ENCODE measurements at regions not wholly inside any gene's neighbourhood (a gene's known extent, or its start where the extent isn't known, plus 50 kb on each side); places are given as distances from the start of the nearest gene placed in this dataset.
"Not testable (repeated sequence)": the region's sequence is repeated elsewhere in the genome, so short reads cannot be mapped to it uniquely, and the experiment has no call there.

DNA sequence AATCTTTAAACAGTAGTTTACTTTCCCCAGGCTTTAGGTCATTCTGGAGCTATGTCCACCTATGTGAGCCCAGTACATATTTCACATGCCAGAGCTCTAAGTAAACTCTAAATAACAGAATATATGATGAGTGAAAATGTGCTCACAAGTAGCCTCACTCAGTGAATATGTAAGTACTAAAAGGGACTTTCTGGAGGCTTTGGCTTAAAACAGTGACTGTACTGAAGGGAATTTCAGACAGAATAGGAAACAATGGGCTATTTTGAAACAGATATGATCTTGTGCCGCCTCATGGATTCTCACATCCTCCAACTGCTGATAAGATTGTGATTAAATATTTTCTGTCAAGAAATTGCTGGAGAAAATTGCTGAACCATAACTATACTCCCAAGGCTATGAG, 747.9 kb downstream of the SOCS6 start:
- DNase-seq = no peak

DNA sequence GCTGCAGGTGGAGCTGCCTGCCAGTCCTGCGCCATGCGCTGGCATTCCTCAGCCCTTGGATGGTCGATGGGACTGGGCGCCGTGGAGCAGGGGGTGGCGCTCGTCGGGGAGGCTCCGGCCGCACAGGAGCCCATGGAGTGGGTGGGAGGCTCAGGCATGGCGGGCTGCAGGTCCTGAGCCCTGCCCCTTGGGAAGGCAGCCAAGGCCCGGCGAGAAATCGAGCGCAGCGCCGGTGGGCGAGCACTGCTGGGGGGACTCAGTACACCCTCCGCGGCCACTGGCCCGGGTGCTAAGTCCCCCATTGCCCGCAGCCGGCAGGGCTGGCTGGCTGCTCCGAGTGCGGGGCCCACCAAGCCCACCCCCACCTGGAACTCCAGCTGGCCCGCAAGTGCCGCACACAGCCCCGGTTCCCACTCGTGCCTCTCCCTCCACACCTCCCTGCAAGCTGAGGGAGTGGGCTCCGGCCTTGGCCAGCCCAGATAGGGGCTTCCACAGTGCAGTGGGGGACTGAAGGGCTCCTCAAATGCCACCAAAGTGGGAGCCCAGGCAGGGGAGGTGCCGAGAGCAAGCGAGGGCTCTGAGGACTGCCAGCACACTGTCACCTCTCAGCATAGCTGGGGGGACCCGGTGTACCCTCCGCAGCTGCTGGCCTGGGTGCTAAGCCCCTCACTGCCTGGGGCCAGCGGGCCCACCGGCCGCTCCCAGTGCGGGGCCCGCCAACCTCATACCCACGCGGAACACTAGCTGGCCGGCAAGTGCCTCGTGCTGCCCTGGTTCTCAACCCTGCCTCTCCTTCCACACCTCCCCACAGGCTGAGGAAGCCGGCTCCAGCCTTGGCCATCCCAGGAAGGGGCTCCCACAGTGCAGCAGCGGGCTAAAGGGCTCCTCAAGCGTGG, 742.7 kb downstream of the SOCS6 start:
- not testable (repeated sequence) for DNase-seq

DNA sequence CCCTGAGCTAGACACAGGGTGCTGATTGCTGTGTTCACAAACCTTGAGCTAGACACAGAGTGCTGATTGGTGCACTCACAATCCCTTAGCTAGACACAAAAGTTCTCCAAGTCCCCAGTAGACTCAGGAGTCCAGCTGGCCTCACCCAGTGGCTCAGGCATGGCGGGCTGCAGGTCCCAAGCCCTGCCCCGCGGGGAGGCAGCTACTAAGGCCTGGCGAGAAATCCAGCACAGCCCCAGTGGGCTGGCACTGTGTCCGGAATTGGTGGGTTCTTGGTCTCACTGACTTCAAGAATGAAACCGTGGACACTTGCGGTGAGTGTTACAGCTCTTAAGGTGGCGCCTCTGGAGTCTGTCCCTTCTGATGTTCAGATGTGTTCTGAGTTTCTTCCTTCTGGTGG, 741.2 kb downstream of the SOCS6 start:
- DNase-seq = not testable (repeated sequence)

DNA sequence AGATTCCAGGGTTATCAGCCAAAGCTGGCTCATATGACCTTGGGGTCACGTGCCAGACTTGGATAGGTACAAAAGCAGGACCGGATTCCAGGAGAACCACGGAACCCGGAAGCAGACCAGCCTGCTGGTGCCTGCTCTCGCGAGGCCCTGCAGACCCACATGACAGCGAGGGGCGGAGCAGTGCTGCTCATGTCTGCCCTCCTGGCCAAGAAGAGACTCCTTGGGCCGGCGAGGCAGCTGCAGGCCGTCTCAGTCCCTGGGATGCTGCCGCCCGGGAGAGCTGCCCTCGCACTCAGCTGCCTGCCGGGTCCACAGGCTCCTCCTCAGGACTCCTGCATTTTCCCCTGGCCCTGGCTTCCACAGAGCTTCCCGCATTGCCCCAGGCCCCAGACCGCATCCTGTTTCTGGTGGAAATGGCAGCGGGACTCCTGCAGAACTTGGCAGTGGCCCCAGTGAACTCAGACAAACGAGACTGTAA, 739.5 kb downstream of the SOCS6 start:
- DNase-seq = no peak

DNA sequence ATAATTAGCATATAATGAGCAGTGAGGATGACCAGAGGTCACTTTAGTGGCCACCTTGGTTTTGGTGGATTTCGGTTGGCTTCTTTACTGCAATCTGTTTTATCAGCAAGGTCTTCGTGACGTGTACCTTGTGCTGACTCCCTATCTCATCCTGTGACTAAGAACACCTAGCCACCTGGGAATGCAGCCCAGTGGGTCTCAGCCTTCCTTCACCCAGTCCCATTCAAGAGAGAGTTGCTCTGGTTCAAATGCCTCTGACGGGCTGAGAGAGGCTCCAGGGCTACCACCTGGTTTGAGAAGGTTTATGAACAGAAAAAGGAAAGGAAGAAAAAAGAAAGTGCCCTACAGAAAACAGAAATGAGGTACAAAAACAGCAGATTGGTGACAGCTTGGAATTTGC, 738.7 kb downstream of the SOCS6 start:
- no peak for DNase-seq

DNA sequence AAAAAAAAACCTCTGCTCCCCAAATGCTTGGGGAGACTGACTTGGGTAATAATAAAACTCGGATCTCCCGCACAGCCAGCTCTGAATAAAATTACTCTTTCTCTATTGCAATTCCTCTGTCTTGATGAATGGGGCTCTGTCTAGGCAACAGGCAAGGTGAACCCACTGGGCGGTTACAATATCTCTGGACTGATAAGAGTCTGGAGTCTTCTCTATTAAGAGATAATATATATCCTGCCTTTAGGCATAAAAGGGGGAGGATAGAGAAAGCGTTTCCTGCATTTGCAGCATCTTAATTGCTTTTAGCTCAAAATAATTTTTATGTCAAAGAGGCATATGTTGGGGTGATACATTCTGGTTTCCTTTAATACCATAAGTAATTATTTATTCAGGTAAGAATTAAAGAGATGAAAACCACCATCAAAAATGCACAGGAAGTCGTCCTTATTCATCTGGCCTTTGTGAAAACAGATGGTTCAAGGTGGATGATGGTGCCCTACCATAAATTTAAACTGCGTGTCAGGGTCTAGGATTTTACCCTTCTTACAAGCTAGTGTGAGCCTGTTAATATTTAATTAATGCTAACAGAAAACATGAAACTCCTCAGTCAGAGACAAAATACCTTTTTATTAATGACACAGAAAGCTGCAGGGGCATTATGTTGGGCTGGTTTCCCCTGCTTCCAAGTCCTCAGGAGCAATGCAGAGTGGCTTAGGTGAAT, 736.8 kb downstream of the SOCS6 start:
- DNase-seq = no peak

DNA sequence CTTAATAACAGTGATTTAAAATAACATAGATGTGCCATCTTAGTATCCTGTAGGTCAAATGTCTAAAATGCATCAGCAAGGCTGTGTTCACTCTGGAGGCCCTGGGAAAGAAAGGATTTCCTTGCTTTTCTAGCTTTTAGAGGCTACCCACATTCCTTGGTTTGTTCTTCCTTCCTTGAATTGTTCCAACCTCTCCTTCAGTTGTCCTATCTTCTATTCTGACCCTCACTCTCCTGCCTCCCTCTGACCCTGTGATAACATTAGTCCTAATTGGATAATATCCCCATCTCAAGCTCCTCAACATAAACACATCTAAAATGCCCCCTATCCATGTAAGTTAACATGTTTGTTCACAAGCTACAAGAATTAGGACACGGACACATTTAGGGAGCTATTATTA, 733.5 kb downstream of the SOCS6 start:
- no peak for DNase-seq

DNA sequence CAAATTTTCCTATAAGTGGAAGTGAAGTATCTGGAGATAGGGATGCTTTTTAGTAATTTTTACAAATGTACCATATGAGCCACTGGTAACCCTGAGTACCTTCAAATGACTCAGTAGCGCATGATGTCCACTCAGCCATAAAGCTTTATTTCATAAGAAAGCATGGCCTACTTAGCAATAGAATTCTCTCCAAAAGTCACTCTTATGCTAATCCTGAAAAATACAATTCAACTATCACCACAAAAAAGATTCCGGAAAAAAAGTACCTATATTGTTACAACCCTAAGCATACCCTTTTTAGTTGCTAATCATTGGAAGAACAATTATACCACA, 732.2 kb downstream of the SOCS6 start:
- DNase-seq = no peak

DNA sequence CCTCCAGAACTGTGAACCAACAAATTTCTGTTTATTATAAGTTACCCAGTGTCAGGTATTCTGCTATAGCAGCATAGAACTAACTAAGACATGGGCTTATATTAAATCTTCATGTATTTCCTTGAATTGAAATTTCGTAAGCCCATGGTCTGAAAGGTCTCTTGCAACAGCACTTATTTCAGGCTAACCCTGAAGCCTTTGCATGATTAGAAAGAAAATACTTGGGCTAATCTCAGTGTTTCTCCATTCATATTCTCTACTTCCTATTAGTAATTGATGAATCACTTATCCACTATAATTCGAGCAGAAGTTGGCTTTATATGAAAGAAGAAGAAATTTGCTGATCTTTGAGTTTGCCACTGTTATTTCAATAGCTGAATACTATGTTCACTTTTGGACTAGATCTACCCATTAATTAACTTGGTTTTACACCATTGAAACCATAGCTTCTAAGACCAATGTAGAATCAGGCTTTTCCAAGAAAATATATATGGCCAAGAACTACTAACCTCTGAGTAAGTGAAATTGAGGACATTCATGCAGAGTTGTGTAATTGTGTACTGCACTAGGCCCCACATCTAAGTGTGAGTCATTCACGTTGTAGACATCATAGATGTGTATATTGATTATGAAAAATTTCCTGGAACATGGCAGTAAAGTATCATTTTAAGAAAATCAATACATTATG, 731.6 kb downstream of the SOCS6 start:
- DNase-seq = no peak

DNA sequence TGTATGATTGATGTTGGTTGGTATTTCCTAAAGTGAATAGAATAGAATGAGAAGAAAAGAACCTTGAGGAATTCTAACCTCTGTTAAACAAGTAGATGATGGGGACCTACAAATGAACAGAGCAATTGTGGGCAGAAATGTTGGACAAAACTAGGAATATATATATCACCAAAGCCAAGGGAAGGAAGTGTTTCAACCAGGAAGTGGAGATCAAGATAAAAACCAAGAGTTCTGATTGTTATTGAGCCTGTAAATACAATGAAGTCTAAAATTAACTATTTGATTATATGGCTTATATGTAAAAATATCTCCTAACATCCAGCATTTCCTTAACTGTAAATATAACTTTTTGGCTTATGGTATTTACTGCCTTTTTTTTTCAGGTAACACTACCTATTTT, 730.0 kb downstream of the SOCS6 start:
- DNase-seq = no peak

DNA sequence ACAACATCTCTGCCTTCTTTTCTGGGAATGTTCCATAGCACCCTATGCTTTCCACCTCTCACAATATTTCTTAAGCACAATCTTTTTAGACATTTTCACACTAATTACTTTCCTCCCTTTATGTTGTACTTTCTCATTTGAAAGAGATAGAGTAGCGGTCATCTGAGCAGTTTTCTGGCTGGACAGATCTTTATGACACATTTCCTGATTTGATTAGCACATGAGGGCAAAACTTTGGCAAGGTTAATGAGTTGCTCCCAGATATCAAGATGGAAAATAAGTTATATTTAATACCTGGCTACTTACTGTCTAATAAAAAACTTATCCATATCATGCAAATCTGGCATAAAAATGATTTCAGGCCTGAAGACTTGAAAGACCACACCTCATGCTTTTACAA, 723.9 kb downstream of the SOCS6 start:
- DNase-seq = no peak

DNA sequence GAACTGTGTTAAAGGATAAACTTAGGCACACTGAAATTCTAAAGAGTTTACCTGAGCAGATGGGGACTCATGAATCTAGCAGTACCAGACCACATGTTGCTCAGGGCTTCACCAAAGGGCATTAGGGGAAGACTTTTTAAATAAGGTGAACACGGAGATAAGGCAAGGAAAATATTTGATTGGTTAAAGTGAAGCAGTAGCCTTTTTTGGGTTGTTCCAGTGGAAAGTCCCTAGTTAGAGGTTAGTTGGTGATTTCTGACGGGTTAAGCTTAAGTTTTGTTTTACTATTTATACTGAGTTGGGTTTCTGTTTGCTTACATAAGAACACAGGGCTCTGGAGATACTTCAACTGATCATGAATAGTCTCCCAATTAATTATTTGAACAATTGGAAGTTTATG, 722.5 kb downstream of the SOCS6 start:
- DNase-seq = no peak

DNA sequence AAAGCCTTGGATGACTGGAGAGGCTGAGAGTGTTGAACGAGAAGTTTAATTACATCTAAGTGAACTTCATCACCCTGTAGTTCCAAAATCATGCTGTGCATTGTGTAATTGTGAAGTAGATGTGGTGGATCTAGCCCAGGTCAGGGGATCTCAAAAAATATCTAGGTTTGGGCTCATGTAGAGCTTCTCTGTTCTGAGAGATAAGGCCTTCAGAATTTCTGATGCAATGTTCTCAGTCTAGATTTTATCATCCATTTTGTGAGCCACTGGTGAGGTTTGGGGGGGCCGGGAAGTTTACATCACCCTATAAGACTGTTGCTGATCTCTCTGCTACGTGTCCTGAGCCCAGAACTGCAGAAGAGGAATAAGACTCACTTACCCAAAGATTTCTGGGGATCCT, 719.4 kb downstream of the SOCS6 start:
- DNase-seq = peak; percentile 61

DNA sequence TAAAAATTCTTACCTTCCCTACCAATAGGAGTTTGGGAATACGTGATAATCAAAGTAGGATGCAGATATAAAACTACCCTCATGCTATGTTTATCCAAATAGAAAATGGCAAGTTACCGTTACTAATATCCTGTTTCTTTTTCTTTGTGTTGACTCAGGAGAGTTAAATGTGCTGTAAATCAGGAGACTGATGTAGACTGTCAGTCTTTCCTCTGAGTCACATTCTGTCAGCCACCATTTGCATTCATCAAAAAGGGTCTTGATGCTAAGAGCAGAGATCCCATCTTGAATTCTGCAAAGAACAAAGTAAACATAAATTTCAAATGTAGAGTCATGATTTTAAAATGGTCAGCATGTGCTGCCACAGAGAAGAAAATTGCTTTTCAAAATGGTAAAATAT, 712.8 kb downstream of the SOCS6 start:
- DNase-seq = no peak

DNA sequence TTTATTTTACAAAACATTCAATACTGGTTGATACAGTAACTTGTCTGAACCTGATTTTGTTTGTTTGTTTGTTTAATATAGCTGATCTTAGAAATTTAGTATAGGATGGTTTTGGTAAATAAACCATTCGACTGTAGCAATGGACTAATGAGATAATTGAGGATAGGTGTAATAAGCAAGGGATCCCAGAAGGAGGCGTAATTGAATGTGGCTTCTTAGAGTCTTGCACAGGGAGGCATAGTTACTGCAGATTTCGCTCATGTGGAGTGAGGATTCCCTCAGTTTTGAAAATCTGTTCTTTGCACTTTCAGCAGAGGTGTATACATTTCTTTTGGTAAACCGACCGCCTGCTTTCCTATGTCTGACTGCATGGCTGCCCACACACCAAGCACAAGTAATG, 709.6 kb downstream of the SOCS6 start:
- DNase-seq = no peak

DNA sequence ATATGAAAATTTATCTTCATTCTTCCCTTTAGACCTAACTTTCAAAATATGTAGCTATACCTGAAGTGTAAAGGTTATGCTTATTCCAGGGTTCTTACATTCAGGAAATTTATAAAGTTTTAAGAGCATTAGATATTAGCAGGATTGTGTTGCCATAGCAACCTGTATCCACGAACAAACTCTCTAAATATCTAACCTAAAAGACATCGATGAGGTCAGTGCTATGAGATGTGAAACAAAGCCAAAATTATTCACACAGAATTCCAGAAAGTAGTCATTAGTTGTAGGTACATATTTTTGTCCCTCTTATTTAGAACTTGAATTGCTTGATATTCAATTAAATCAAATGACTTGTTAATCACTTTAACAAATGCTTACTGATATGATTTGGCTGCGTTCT, 705.3 kb downstream of the SOCS6 start:
- DNase-seq = no peak

DNA sequence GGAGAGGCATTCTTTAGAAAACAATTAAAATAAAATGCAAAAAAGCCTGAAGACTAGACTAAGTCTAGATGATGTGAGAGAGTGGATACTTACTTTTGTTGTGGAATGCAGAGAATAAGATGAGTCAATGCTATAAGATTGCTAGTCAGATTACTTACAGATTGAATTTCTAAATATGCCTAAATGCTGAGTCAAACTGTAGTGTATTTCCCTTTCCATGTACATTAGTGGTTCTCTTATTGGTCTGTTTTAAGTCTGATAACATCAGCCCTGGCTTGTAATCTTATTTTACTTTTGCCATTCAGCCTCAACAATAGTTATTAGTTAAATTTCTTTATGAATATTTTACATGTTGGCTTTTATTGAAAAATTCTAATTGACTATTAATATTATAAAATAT, 702.7 kb downstream of the SOCS6 start:
- no peak for DNase-seq

DNA sequence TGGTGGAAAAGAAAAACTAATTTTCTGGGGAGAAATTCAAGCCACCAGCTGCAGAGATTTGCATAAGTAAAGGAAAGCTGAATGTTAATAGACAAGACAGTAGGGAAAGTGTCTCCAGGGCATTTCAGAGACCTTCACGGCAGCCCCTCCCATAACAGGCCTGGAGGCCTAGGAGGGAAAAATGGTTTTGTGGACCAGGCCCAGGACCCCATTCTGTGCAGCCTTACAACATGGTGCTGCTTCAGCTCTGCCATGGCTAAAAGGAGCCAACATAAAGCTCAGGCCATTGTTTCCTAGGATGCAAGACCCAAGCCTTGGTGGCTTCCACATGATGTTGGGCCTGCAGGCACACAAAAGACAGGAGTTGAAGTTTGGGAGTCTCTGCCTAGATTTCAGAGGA, 697.1 kb downstream of the SOCS6 start:
- no peak for DNase-seq

DNA sequence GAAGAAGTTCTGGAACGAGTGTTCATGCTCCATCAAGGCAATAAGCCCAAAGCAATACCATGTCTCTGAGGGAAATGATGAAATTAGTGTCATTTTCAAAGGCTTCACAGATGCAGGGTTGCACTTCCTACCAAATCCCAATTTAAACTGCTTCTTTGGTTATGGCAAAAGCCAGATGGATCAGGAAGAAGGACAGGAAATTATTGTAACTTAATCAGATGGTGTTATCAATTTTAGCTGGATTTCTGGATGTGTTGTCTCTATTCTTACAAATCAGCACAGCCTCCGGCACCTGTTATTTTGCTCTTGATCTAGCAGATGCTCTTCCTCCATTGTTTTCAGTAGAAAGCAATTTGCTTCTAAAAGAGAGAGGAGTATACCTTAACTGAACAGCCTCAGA, 693.4 kb downstream of the SOCS6 start:
- no peak for DNase-seq

DNA sequence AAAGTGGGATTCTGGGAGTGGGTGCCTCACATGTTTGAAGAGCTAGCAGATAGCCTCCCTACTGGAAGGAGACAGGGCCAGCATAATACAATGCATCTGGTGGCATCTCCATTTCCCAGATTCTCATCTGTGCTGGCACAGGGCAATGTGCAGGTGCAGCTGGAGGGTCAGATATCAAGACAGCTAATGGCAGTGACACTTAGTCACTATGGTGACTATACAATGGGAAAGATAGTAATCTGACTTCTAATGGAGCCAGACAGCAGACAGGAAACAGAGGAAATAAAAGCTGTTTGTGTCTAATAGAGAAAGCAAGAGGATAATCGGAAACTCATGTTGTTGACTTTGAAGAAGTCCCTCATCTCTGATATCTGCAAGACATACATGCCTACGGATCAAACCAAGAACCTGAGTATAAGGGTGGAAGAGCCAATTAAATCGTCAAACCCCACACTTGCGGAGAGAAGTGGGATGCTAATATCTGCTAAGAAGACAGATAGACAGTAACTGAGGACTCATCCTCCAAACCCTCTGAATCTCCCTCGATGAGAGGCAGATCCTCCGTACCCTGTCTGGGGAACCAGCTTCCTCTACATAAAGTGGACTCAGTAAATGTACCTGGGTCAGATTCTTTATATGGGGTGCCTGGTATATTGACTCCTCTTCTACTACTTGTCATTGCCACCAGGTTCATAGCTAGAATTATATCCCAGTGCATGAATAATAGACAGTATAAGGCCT, 692.7 kb downstream of the SOCS6 start:
- no peak for DNase-seq

DNA sequence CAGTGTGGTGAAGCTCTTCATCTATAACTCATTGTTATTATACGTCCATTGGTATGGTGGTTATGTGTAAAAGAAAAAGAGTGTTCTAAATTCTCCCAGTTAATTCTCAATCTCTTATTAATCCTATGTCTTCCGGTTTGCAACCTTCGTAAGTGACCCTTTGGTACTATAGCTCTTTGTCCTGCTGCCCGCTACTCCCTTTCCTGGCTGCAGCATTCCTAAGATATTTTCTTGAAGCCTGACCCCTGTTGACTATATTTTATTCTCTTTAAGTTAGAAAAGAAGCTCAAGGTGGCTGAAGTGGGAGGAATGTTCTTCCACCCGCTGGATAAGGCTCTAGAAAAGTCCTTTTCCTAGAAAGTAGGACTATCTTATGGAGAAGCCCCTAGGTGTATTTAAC, 684.8 kb downstream of the SOCS6 start:
- DNase-seq = no peak

DNA sequence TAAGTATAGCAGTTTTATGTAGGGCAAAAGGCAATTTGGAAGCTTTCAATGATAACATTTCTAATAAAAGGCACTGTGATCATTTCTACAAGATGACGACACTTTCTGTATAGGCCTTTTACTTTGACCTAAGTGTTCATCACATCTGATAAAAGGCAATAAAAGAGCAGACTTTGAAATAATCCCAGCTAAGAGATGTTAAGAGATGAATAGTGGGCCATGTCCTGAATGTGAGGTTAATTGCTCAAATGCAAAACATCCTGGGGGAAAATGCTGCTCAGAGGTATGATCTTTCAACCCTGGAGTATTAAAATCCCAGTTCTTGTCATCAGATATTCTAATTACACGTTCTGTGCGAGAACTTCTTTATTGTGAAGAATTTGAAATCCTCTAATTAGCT, 677.6 kb downstream of the SOCS6 start:
- no peak for DNase-seq

DNA sequence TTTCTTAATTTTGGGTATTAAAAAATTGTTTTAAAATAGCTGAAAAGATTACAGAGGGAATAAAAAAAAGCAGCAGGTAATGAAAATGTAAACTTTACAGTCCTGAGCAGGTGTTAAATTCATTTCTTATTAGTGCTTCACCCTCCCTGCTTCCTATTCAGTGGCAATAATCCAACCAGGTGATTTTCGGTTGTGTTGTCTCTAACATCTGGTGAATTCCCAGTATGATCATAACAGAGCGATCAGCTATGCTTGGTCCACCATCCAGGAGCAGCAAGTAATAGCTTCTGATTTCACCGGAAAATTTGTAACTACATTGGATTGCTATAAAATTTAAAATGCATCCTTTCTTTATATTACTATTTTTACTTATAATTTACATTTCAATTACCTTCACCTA, 673.1 kb downstream of the SOCS6 start:
- DNase-seq = no peak
